Kidney (tissue), 13 donors: ENCODE measurements at regions not wholly inside any gene's neighbourhood (a gene's known extent, or its start where the extent isn't known, plus 50 kb on each side); places are given as distances from the start of the nearest gene placed in this dataset.

ENCODE experiments used
- DNase-seq, 5 donors: peaks; one replicate each; pipeline ENCODE4 v3.0.0-alpha.2; 2013 to 2020
- FAIRE-seq: peaks from 2 replicates; lab custom pipeline; 2012; peaks lifted over from hg19 to GRCh38; lab: Jason Lieb, UNC
- H3K27ac ChIP-seq, 2 donors: one replicate each; pipeline ENCODE4 v1.7.0; 2013; ENCODE audit warnings: low read depth in 2 of 2, low read length in 2 of 2, inconsistent platforms in 1 of 2
- H3K27me3 ChIP-seq: one replicate; pipeline ENCODE4 v1.7.1; 2013; ENCODE audit warnings: low read length, inconsistent platforms; ENCODE audit not compliant: control insufficient read depth, insufficient read depth
- H3K36me3 ChIP-seq, 3 donors: one replicate each; pipeline versions ENCODE4 v1.7.0 to v1.7.1; 2013; ENCODE audit warnings: low read length in 3 of 3, control low read depth in 1 of 3, inconsistent platforms in 1 of 3; ENCODE audit not compliant: insufficient read depth in 3 of 3, control insufficient read depth in 2 of 3
- H3K4me1 ChIP-seq, 3 donors: one replicate each; pipeline versions ENCODE4 v1.7.0 to v1.7.1; 2013; ENCODE audit warnings: low read length in 3 of 3, inconsistent platforms in 1 of 3, low read depth in 1 of 3; ENCODE audit not compliant: control insufficient read depth in 2 of 3, insufficient read depth in 2 of 3
- H3K4me3 ChIP-seq, 3 donors: one replicate each; pipeline versions ENCODE4 v1.7.0 to v1.8.1; 2013; ENCODE audit warnings: low read length in 3 of 3, control low read depth in 1 of 3, inconsistent platforms in 1 of 3
- H3K9ac ChIP-seq, 3 donors: one replicate each; pipeline versions ENCODE4 v1.7.0 to v1.7.1; 2013; ENCODE audit warnings: low read length in 3 of 3, control low read depth in 1 of 3, inconsistent platforms in 1 of 3
- H3K9me3 ChIP-seq, 3 donors: one replicate each; pipeline versions ENCODE4 v1.7.0 to v1.7.1; 2013; ENCODE audit warnings: low read length in 3 of 3, control low read depth in 1 of 3, inconsistent platforms in 1 of 3; ENCODE audit not compliant: control insufficient read depth in 2 of 3, insufficient read depth in 1 of 3
- CTCF ChIP-seq: IDR thresholded peaks from 3 replicates; pipeline ENCODE4 v1.5.1; 2012; ENCODE audit warnings: mild to moderate bottlenecking, moderate library complexity, borderline replicate concordance; ENCODE audit not compliant: insufficient read depth; ENCODE audit errors: extremely low read depth
- intact Hi-C: fragments of 100-400 bp; cut with DNase I; formaldehyde crosslinking; loops from one replicate; pipeline ENCODE4 v1.11.1; 2022
- donor health status: control.
- donor health status: control.
- donor health status: control.
- donor health status: control.
- donor health status: control.
- donor health status: DM: yes; HTN: yes; CAD: no.
- donor health status: Normal renal cell carcinoma (clear cell type).

- no peak for TF ChIP-seq CTCF
- H3K4me1 ChIP-seq = no peaks in the 10 kb centered on the region
- no peaks in the 10 kb centered on the region for H3K9me3 ChIP-seq
- H3K36me3 ChIP-seq = no peaks in the 10 kb centered on the region
- no peak overlapping the region for H3K27ac ChIP-seq
- no peaks in the 10 kb centered on the region for H3K27me3 ChIP-seq
- no peak for DNase-seq
- no peak overlapping the region for H3K4me3 ChIP-seq
- no peak for FAIRE-seq
- intact Hi-C loops = no loop called here
- H3K9ac ChIP-seq = no peak overlapping the region
These were observed 325.5 kb upstream of the MEIS1 start for GRCh38 chr2:66109419-66109818.

GRCh38 chr2:66105066-66105753 lies 329.7 kb upstream of the MEIS1 start:
- Histone ChIP-seq H3K4me1 (no peaks in the 10 kb centered on the region), H3K9me3 (no peaks in the 10 kb centered on the region), H3K36me3 (no peaks in the 10 kb centered on the region), H3K9ac (no peak overlapping the region), H3K27me3 (no peaks in the 10 kb centered on the region), H3K4me3 (no peak overlapping the region), H3K27ac (no peak overlapping the region)
- intact Hi-C loops = no loop called here
- FAIRE-seq = no peak
- no peak for TF ChIP-seq CTCF
- DNase-seq = peak in 2 of 5 donors; percentile 17 to 53

GRCh38 chr2:66103581-66103980 lies 331.3 kb upstream of the MEIS1 start:
- TF ChIP-seq CTCF = no peak
- Histone ChIP-seq H3K4me1 (no peaks in the 10 kb centered on the region), H3K27me3 (no peaks in the 10 kb centered on the region), H3K9me3 (no peaks in the 10 kb centered on the region), H3K4me3 (no peak overlapping the region), H3K27ac (no peak overlapping the region), H3K36me3 (no peaks in the 10 kb centered on the region), H3K9ac (no peak overlapping the region)
- DNase-seq (no peak), FAIRE-seq (no peak)
- intact Hi-C loops = no loop called here

GRCh38 chr2:66101206-66101605 lies 333.7 kb upstream of the MEIS1 start:
- no peaks in the 10 kb centered on the region for H3K36me3 ChIP-seq
- DNase-seq (no peak), FAIRE-seq (no peak)
- H3K27me3 ChIP-seq = no peaks in the 10 kb centered on the region
- intact Hi-C loops = no loop called here
- H3K4me1 ChIP-seq = no peaks in the 10 kb centered on the region
- no peak overlapping the region for H3K27ac ChIP-seq
- no peak overlapping the region for H3K9ac ChIP-seq
- no peak for TF ChIP-seq CTCF
- no peak overlapping the region for H3K4me3 ChIP-seq
- H3K9me3 ChIP-seq = no peaks in the 10 kb centered on the region
